ENCODE measurements at regions not wholly inside any gene's neighbourhood (a gene's known extent, or its start where the extent isn't known, plus 50 kb on each side); places are given as distances from the start of the nearest gene placed in this dataset.

DNA sequence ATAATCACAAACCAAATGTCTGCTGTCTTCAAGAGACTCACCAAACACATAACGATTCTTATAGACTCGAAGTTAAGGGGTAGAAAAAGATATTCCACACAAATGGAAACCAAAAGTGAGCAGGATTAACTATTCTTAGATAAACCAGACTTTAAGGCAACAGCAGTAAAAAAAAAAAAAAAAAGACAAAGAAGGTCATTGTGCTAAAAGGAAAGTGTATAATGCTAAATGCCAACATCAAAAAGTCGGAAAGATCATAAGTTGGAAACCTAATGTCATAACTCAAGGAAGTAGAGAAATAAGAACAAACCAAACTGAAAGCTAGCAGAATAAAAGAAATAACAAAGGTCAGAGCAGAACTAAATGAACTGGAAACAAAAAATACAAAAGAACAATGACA is 714.6 kb downstream of the SEMA5A start:
- TF ChIP-seq CTCF (IDR thresholded peaks at IDR 0.05), result no peak
- no peak for TF ChIP-seq EP300 (IDR thresholded peaks at IDR 0.05)
